ENCODE measurements at regions not wholly inside any gene's neighbourhood (a gene's known extent, or its start where the extent isn't known, plus 50 kb on each side); places are given as distances from the start of the nearest gene placed in this dataset.

DNA sequence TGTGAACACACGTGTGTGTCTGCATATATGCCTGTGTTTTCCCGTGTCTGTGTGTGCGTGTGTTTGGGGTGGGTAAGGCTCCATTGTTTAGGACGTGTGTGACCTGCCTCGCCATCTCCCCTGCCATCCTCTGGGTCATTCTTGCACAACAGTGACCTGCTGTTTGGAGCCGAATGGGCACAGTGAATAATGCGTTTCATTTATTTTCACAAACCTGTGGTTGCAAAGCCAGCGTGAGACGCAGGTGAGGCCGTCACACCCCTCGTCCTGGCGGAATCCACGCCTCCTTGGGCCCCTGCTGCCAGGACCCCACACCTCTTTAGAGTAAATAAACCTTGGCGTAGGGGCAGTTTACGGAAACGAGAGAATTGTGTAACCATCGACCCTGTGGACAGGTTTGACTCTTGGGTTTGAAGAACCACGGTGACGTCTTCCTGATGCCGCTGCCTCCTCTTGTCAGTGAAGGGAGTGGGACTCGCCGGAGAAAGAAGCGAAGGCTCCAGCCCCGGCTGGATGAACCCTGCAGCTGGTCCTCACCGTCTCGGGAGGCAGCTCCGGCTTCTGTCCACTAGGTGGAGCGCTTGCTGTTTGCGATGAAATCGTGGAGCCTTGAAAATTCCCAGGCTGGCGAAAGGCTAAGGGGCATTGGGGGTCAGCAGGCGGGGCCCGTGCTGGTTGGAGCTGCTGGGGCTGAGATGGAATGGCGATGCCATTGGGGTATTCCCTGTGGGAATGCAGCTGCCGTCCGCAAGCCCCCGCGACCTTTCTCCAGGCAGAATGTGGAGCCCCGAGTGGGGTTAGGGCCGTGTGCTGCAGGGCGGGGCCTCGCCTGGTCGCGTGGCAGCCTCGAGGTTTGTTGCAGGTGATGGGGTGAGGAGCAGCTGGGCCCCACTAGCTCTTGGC lies 81.1 kb downstream of the RTP5 start:
- no peak for TF ChIP-seq POLR2A (IDR thresholded peaks at IDR 0.05; ENCODE audit: extremely low read depth, insufficient read length)
- TF ChIP-seq, protein P1, sequence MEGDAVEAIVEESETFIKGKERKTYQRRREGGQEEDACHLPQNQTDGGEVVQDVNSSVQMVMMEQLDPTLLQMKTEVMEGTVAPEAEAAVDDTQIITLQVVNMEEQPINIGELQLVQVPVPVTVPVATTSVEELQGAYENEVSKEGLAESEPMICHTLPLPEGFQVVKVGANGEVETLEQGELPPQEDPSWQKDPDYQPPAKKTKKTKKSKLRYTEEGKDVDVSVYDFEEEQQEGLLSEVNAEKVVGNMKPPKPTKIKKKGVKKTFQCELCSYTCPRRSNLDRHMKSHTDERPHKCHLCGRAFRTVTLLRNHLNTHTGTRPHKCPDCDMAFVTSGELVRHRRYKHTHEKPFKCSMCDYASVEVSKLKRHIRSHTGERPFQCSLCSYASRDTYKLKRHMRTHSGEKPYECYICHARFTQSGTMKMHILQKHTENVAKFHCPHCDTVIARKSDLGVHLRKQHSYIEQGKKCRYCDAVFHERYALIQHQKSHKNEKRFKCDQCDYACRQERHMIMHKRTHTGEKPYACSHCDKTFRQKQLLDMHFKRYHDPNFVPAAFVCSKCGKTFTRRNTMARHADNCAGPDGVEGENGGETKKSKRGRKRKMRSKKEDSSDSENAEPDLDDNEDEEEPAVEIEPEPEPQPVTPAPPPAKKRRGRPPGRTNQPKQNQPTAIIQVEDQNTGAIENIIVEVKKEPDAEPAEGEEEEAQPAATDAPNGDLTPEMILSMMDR (IDR thresholded peaks at IDR 0.05; ENCODE audit: low read depth, low read length): peak; percentile 96
- peak; percentile 80 for DNase-seq (ENCODE audit: low read depth)
- no peak overlapping the region for H3K4me3 ChIP-seq (ENCODE audit: low read depth, low read length)

DNA sequence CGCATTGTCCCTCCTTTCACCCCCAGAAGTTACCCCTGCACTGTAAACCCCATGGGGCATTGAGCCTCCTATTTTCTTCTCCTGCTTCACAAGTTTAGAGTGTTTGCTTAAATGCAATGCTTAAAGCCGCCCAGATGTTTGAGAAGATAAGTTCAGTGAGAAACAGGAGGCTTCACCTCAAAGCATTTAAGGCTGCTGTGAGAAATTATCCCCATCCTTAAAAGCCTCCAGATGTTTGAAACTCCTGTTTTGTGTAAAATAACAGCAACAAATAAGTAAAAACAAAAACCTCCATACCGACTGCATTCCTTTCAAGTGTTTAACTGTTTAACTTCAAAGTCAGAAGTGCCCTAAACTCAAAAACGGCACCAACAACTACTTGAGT lies 81.8 kb downstream of the RTP5 start:
- DNase-seq (ENCODE audit: low read depth): no peak
- no peak for TF ChIP-seq POLR2A (IDR thresholded peaks at IDR 0.05; ENCODE audit: extremely low read depth, insufficient read length)
- TF ChIP-seq, protein P2, sequence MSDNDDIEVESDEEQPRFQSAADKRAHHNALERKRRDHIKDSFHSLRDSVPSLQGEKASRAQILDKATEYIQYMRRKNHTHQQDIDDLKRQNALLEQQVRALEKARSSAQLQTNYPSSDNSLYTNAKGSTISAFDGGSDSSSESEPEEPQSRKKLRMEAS (IDR thresholded peaks at IDR 0.05; ENCODE audit: low read depth, low read length): no peak
- TF ChIP-seq, protein P1 (IDR thresholded peaks at IDR 0.05; ENCODE audit: low read depth, low read length): no peak
- TF ChIP-seq MYC (IDR thresholded peaks at IDR 0.05; ENCODE audit: low read depth, low read length): no peak
- H3K4me3 ChIP-seq (ENCODE audit: low read depth, low read length): no peak overlapping the region

DNA sequence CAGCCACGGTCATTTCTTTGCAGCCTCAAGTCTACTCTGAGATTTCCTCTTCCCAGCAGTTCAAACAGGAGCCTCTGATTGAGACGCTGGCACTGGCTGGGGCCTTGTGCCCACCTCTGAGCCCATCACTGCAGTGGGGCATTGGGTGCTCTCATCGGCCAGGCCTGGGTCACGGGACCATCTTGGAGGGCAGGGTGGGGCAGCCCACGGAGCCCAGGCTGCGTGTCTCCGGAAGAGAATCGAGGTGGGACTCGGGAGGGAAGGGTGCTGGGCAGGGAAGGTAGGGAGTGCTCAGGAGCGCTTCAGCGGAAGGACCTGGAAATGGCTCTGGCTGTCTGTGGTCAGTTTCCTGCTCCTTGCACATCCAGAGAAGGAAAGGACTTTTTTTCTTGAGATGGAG lies 82.4 kb downstream of the RTP5 start:
- TF ChIP-seq, protein P1 (IDR thresholded peaks at IDR 0.05; ENCODE audit: low read depth, low read length): no peak
- TF ChIP-seq MYC (IDR thresholded peaks at IDR 0.05; ENCODE audit: low read depth, low read length) (no peak), POLR2A (IDR thresholded peaks at IDR 0.05; ENCODE audit: extremely low read depth, insufficient read length) (no peak)
- TF ChIP-seq, protein P2 (IDR thresholded peaks at IDR 0.05; ENCODE audit: low read depth, low read length): no peak
- no peak for DNase-seq (ENCODE audit: low read depth)
- no peak overlapping the region for H3K4me3 ChIP-seq (ENCODE audit: low read depth, low read length)

DNA sequence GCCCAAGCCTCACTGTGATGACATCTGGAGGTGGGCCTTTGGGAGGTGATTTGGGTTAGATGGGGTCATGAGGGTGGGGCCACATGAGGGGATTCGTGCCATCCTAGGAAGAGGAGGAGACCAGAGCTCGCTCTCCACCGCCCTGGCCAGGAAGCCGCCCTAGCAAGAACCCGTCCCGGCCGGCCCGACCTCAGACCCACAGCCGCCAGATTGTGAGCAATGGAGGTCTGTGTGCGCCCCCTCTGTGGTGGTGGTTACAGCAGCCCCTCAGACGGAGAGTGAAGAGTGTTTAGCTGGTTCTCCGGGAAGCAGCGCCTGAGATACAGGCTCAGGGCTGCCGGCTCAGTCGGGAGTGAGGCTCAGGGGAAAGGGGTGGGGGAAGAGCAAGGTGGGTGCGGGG lies 83.3 kb downstream of the RTP5 start:
- no peak overlapping the region for H3K4me3 ChIP-seq (ENCODE audit: low read depth, low read length)
- DNase-seq (ENCODE audit: low read depth): no peak
- TF ChIP-seq, protein P1 (IDR thresholded peaks at IDR 0.05; ENCODE audit: low read depth, low read length): no peak
- TF ChIP-seq MYC (IDR thresholded peaks at IDR 0.05; ENCODE audit: low read depth, low read length): no peak
- no peak for TF ChIP-seq POLR2A (IDR thresholded peaks at IDR 0.05; ENCODE audit: extremely low read depth, insufficient read length)
- TF ChIP-seq, protein P2 (IDR thresholded peaks at IDR 0.05; ENCODE audit: low read depth, low read length): no peak

DNA sequence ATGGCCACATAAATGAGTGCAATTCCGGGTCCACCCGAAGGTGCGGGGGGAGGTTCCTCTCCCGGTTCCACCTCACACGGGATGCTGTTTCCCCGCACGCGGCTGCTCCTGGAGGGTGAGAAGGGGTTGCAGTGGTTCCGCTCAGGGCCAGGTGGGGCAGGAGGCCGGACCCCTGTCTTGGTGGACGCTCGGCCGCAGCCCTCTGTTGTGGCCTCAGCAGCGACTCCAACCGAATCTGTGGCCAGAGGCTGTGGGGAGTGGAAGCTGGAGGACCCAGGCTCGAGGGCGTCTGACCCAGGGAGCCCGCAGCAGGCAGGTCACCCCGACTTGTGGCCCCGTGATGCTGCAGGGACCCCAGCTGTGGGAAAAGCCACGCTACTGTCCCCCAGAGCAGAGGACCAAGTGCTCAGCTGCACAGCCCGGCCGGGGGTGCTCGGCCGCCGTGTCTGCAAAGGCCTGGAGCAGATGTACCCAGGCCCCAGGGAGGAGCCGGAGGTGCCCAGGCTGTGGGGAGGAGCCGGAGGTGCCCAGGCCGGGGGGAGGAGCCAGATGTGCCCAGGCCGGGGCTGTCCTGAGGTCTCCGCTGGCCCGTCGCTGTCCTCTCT lies 83.9 kb downstream of the RTP5 start:
- DNase-seq (ENCODE audit: low read depth): no peak
- TF ChIP-seq, protein P2 (IDR thresholded peaks at IDR 0.05; ENCODE audit: low read depth, low read length): no peak
- TF ChIP-seq, protein P1 (IDR thresholded peaks at IDR 0.05; ENCODE audit: low read depth, low read length): no peak
- TF ChIP-seq MYC (IDR thresholded peaks at IDR 0.05; ENCODE audit: low read depth, low read length): no peak
- no peak for TF ChIP-seq POLR2A (IDR thresholded peaks at IDR 0.05; ENCODE audit: extremely low read depth, insufficient read length)

More for the DNA sequence above, 83.9 kb downstream of the RTP5 start:
- H3K4me3 ChIP-seq (ENCODE audit: low read depth, low read length): no peak overlapping the region
